Activated B cell treated with CpG ODN at 0.5 μM for 24 hours (primary cell): ENCODE measurements at regions not wholly inside any gene's neighbourhood (a gene's known extent, or its start where the extent isn't known, plus 50 kb on each side); places are given as distances from the start of the nearest gene placed in this dataset.

Source experiments
- ATAC-seq: fragments of 200-7000 bp; cut with Tn5 transposase; one replicate; pipeline ENCODE4 v1.10.0; 2021; ENCODE audit warnings: low read depth, mild to moderate bottlenecking, moderate library complexity
- CTCF ChIA-PET: fragments of 350-600 bp; sonication (Branson Sonifier 250); formaldehyde crosslinking; loops from one replicate; lab custom pipeline; 2021; ENCODE audit warnings: antibody characterized with exemption; lab: Charles Lee
- POLR2A ChIA-PET: fragments of 350-600 bp; sonication (Branson Sonifier 250); formaldehyde crosslinking; loops from one replicate; lab custom pipeline; 2021; ENCODE audit warnings: antibody characterized with exemption; lab: Charles Lee
- DNase-seq: peaks from one replicate; pipeline ENCODE4 v3.0.0; 2022
- H3K27ac Mint-ChIP-seq: one replicate; pipeline ENCODE4 v1.8.0; 2020; ENCODE audit warnings: mixed read lengths
- H3K27me3 Mint-ChIP-seq: one replicate; pipeline ENCODE4 v1.8.0; 2021; ENCODE audit warnings: mixed read lengths
- H3K36me3 Mint-ChIP-seq: one replicate; pipeline ENCODE4 v1.8.0; 2021; ENCODE audit warnings: low read depth, mixed read lengths
- H3K4me1 Mint-ChIP-seq: one replicate; pipeline ENCODE4 v1.8.0; 2021; ENCODE audit warnings: mixed read lengths
- H3K4me3 Mint-ChIP-seq: one replicate; pipeline ENCODE4 v1.8.0; 2020; ENCODE audit warnings: mild to moderate bottlenecking, mixed read lengths
- H3K9me3 Mint-ChIP-seq: one replicate; pipeline ENCODE4 v1.8.0; 2020; ENCODE audit warnings: mixed read lengths
- intact Hi-C: fragments of 100-400 bp; cut with micrococcal nuclease; formaldehyde crosslinking; loops from one replicate; pipeline ENCODE4 v1.15.1; 2024
- TF ChIP-seq, protein P1 (sequence below): fragments of 200-600 bp; IDR thresholded peaks from one replicate; pipeline ENCODE4 v1.8.0; 2022; ENCODE audit warnings: antibody characterized with exemption, mild to moderate bottlenecking

DNA sequence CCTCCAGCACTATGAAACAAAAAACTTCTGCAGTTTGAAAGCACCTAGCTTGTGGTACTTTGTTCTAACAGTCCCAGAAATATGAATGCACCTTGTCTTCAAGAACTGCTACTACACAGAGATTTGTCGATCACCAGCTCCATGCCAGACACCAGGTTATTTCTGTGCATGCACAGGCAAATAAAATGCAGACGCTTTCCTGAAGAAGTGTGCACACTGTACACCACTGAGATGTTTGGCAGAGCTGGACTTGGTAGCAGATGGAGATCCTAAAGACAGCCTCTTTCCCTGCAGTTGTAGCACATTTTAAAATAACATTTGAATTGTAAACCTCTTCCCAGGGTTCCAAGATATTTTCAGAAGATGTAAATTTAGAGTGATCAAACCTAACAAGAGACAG, 730.0 kb downstream of the MTRR start:
- TF ChIP-seq, protein P1, sequence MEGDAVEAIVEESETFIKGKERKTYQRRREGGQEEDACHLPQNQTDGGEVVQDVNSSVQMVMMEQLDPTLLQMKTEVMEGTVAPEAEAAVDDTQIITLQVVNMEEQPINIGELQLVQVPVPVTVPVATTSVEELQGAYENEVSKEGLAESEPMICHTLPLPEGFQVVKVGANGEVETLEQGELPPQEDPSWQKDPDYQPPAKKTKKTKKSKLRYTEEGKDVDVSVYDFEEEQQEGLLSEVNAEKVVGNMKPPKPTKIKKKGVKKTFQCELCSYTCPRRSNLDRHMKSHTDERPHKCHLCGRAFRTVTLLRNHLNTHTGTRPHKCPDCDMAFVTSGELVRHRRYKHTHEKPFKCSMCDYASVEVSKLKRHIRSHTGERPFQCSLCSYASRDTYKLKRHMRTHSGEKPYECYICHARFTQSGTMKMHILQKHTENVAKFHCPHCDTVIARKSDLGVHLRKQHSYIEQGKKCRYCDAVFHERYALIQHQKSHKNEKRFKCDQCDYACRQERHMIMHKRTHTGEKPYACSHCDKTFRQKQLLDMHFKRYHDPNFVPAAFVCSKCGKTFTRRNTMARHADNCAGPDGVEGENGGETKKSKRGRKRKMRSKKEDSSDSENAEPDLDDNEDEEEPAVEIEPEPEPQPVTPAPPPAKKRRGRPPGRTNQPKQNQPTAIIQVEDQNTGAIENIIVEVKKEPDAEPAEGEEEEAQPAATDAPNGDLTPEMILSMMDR = no peak

DNA sequence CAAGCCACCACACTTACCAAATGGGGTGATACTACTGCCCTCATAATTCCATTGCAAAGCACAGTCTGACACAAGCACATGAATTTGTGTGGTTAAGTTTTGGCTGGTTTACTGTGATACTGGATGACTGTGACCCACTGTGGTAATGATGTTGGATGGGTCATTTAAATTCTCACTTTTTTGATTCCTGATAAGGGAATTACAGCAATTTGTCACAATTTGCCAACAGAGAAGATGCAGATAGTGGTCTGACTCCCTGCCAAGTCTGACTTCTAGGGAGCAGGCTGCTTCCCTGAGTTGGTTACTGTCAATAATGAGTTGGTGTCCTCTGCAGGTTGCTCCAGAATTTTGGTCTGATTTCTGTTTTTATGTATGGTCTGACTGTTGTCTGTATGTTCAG, 731.9 kb downstream of the MTRR start:
- DNase-seq (no peak), ATAC-seq (no peak)
- H3K4me3 Mint-ChIP-seq = no peak overlapping the region
- peaks cover 2% of the 10 kb centered on the region for H3K9me3 Mint-ChIP-seq
- no peaks in the 10 kb centered on the region for H3K36me3 Mint-ChIP-seq
- POLR2A ChIA-PET = no interaction called here
- TF ChIP-seq, protein P1 = no peak
- no peaks in the 10 kb centered on the region for H3K27me3 Mint-ChIP-seq
- CTCF ChIA-PET = no interaction called here
- intact Hi-C loops = no loop called here
- H3K4me1 Mint-ChIP-seq = no peaks in the 10 kb centered on the region
- no peak overlapping the region for H3K27ac Mint-ChIP-seq

More for the DNA sequence above, 730.0 kb downstream of the MTRR start:
- POLR2A ChIA-PET = no interaction called here
- ATAC-seq (no peak), DNase-seq (no peak)
- intact Hi-C loops = no loop called here
- Mint-ChIP-seq H3K4me3 (no peak overlapping the region), H3K9me3 (no peaks in the 10 kb centered on the region), H3K36me3 (no peaks in the 10 kb centered on the region), H3K4me1 (no peaks in the 10 kb centered on the region), H3K27ac (no peak overlapping the region), H3K27me3 (no peaks in the 10 kb centered on the region)
- CTCF ChIA-PET = no interaction called here

DNA sequence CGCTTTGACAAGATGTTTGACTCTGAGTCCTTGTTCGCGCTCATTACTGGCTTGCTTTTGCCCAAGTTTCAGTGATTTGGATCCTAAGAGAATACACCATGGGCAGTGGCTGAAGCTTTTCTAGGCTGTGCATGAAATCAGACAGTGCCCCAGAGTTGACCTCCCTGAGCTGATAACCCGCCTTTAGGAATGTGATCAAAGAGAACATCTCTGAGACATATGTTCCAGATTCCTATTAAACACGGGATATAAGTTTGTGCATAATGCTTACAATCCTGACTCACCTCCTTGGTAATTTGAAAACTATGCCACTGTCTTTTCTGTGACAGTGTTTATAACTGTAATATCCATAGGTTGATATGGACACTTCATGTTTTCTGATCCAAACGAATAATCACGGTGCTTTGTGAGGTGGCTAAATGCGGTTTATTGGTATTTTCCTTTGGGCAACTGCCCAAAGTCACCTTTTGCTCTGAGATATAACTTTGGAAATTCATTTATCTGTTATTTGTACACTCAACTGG, 732.9 kb downstream of the MTRR start:
- CTCF ChIA-PET = no interaction called here
- POLR2A ChIA-PET = no interaction called here
- TF ChIP-seq, protein P1 = no peak
- DNase-seq (no peak), ATAC-seq (no peak)
- Mint-ChIP-seq H3K4me3 (no peak overlapping the region), H3K27ac (no peak overlapping the region), H3K27me3 (no peaks in the 10 kb centered on the region), H3K9me3 (peaks cover 2% of the 10 kb centered on the region), H3K36me3 (no peaks in the 10 kb centered on the region), H3K4me1 (no peaks in the 10 kb centered on the region)
- intact Hi-C loops = no loop called here

DNA sequence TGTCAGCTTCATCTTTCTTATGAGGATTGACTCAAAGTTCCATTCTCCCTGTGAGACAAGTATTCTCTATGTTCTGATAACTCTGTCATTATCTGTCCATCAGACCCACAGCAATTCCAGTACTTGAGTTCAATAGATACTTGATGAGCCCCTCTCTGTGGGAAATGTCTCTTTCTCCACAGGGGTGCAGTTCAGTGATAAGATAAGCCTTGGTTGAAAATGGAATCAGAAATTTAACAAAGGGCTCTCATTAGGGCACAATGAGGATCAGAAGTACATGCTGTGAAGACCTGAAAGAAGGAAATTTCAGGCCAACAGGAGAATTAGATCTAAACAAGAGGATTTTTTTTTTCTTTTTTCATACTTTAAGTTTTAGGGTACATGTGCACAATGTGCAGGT, 737.3 kb downstream of the MTRR start:
- DNase-seq (no peak), ATAC-seq (no peak)
- intact Hi-C loops = no loop called here
- H3K9me3 Mint-ChIP-seq = peaks cover 2% of the 10 kb centered on the region
- no peaks in the 10 kb centered on the region for H3K4me1 Mint-ChIP-seq
- no peaks in the 10 kb centered on the region for H3K27me3 Mint-ChIP-seq
- TF ChIP-seq, protein P1 = no peak
- no peak overlapping the region for H3K27ac Mint-ChIP-seq
- ChIA-PET CTCF (no interaction called here), POLR2A (no interaction called here)
- no peak overlapping the region for H3K4me3 Mint-ChIP-seq
- no peaks in the 10 kb centered on the region for H3K36me3 Mint-ChIP-seq

DNA sequence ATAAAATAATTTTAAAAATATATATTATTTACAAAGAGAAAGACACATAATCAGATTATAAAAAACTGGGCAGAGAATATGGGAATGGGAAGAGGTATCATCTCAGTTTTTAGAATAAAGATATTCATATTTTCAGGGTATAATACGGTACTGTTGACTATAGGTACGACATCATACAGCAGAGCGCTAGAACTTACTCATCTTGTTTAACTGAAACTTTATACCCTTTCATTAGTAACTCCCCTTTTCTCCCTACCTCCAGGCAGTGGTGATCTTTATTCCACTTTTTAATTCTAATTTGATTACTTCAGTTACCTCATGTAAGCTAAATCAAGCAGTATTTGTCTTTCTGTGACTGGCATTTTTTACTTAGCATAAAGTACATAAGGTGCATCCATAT, 742.1 kb downstream of the MTRR start:
- no peaks in the 10 kb centered on the region for H3K36me3 Mint-ChIP-seq
- ChIA-PET CTCF (no interaction called here), POLR2A (no interaction called here)
- intact Hi-C loops = no loop called here
- no peaks in the 10 kb centered on the region for H3K9me3 Mint-ChIP-seq
- no peaks in the 10 kb centered on the region for H3K4me1 Mint-ChIP-seq
- H3K4me3 Mint-ChIP-seq = no peak overlapping the region
- no peak for ATAC-seq
- TF ChIP-seq, protein P1 = no peak
- H3K27ac Mint-ChIP-seq = no peak overlapping the region
- H3K27me3 Mint-ChIP-seq = no peaks in the 10 kb centered on the region
- no peak for DNase-seq
